Hematopoietic multipotent progenitor cell (in vitro differentiated cells): ENCODE measurements at regions not wholly inside any gene's neighbourhood (a gene's known extent, or its start where the extent isn't known, plus 50 kb on each side); places are given as distances from the start of the nearest gene placed in this dataset. TPM values are rescaled to one million over a fixed set of nuclear protein-coding genes. Genes with fewer than 3 reads are reported as not detected.

Experiments
- DNase-seq, 3 donors: peaks; one replicate each; pipeline ENCODE4 v3.0.0-alpha.2; 2011 to 2015; ENCODE audit warnings: low read depth in 2 of 3, low spot score in 2 of 3
- small RNA-seq: library from RNA; depleted of rRNA; stranded (forward); fragments of <200 nt; gene quantifications from one replicate; pipeline ENCODE3, GENCODE V24; 2012

GRCh38 chr1:232114985-232115384 lies 488.4 kb downstream of the DISC1 start:
- DNase-seq = no peak

- DNase-seq = no peak
These were observed 485.5 kb downstream of the DISC1 start for GRCh38 chr1:232112076-232112475.

- no peak for DNase-seq
These were observed 485.0 kb downstream of the DISC1 start for GRCh38 chr1:232111611-232112010.

DNA sequence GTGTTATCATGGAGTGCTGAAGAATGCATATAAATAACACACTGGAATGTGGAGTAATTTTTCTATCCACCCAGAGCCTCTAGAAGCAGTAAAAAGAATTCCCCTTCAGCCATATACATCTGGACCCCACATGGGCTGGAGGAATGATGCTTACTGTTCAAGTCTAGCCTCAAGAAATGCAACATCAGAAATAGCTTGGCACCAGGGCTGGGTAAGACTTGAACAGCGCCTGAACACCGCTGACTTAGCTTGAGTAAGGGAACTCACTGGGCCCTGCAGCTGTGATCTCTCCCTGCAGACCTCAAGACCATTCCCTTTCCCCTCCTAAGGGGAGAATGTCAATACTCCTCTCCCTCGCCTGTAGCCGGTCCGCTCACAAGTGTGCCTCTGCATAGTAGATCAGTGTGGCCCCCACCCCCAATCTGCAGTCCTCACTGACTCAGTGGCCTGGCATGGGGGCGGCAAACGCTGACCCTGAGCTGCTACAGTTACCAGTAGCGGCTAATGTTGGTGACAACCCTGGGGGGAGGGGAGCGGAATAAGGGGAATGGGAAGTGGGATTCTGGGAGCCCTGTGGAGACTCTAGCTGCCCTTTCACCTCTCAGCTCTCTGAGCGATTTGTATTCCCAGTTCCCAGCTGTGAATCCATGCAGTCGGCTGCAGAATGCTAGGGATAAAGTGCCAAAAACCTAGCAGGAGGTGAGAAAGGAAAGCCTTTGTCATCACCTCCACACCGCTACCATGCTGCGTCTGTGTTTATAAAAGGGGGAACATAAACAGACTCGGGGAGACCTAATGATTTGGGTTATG lies 483.9 kb downstream of the DISC1 start:
- no peak for DNase-seq

DNA sequence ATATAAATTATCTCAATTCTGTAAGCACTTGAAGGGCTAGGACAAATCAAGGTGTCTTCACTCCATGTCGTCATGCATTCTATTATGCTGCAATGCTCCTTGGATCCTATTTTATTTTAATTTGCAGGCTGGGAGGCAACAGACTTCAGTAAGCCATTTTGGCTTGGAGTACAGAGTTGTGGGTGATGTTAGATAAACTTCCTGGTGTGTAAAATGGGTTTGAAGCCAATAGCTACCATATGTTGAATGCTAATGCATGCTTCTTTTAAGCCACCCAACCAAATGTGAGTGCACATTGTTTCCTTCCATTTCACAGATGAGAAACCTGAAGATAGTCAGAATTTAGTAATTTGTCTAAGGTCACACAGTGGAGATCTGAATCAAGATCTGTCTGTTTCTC lies 482.8 kb downstream of the DISC1 start:
- no peak for DNase-seq

DNA sequence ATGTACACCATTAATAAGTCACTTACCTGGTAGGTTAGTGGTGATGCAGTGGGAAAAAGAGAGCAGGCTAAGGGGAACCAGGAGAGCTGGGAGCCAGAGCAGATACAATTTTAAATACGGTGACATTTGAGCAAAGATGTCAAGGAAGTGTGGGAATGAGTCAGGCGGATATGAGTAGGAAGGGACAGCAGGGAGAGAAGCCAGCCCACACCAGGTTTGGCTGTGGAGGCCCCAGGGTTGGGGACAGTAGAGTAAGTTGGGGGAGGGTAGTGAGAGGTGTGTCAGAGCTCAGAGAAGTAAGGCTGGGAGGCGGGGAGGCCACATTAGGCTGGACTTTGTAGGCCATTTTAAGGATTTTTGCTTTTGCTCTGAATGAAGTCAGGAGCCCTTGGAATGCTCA lies 482.0 kb downstream of the DISC1 start:
- no peak for DNase-seq

- DNase-seq = no peak
These were observed 479.8 kb downstream of the DISC1 start for GRCh38 chr1:232106415-232106814.

- no peak for DNase-seq
These were observed 479.0 kb downstream of the DISC1 start for GRCh38 chr1:232105561-232105960.

DNA sequence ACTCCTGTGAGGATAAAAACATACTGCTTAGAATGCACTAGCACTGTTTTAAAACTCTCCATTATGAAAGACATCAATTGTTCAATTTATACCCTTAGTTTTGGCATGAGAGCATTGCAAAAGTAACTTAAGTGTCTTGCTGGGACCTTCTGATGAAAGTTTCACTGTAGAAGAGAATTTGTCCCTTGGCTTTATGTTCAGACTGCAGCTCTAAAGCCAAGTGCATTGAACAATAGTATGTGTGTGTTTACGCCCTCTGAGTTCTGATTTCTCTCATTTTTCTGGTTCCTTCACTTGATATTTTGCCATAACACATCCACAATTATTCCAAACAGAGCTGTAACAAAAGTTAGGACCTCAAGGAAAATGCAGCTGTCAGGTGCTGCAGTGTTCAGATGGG lies 474.6 kb downstream of the DISC1 start:
- DNase-seq = no peak

DNA sequence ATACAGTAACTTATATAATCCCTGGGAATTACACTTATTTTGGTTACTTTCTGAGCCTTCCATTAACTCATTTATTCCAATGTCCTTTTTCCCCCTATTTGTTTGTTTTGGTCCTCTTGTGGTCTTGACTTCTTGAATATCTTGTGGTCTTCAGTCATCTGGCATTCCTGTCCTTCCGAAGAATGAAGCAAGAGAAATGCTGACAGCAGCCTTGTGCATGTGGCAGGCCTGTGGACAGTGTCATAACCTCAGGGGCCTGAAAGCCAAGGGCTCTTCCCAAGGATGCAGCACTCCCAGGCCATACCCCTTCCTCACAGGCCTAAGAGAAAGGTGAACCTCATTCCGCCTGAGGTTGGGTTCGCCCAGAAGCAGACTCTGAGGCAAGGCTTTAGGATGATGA lies 470.2 kb downstream of the DISC1 start:
- no peak for DNase-seq

Small RNA genes lying in the stretch of these regions (small RNA-seq; reads per million reads assigned to genes)
- not detected for gene BX323014.1
- not detected for gene RN7SL299P
